ENCODE measurements at regions not wholly inside any gene's neighbourhood (a gene's known extent, or its start where the extent isn't known, plus 50 kb on each side); places are given as distances from the start of the nearest gene placed in this dataset.

DNA sequence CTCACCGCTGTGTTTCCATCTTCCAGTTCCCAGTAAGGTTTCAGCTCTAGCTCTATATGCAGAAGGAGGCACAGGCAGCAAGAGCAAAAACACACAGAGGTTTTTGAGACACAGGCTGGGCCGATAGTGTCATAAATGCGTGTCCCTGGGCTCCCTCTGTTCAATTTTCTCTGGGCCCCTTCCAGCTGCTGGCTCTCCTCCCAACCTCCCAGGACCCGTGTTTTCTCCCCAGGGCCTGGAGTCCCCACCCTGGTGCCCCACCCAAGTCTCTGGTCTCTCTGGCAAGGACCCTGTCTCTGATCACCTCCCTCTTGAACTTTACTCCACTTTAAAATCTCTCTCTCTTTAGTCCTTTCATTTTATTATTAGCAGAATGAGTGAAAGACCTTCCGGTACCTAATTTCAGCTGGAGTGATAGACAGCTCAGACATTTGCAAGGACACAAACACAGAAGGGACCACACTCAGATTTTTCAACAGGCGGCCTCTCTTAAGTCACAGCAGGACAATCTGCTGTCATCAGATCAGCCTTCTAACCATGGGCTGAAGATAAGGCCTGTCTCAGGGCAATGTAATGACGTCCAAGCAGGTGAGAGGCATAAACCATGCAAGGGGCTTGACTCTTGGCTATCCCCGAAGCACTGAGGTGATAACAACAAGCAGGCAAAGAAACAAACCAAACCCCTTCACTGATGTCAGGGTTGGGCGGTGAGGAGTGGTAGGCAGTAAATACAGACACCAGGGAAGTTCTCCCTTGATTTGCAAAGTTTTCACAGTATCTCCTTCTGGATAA is 190.0 kb upstream of the IRS2 start:
- DNase-seq = no peak

DNA sequence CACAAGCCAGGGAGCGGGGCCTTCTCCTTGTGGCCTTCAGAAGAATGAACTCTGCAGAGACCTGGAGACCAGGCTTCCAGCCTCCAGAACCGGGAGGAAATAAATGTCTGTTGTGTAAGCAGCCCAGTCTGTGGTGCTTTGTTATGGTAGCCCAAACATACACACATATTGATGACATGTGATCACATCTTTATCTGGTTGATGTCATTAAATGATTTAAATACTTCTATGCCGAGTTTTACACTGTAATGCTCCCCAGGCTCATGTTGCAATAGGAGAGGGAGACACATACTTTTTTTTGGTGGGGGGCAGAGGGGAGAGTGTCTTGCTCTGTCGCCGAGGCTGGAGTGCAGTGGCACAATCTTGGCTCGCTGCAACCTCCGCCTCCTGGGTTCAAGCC is 188.0 kb upstream of the IRS2 start:
- DNase-seq = peak; percentile 43

DNA sequence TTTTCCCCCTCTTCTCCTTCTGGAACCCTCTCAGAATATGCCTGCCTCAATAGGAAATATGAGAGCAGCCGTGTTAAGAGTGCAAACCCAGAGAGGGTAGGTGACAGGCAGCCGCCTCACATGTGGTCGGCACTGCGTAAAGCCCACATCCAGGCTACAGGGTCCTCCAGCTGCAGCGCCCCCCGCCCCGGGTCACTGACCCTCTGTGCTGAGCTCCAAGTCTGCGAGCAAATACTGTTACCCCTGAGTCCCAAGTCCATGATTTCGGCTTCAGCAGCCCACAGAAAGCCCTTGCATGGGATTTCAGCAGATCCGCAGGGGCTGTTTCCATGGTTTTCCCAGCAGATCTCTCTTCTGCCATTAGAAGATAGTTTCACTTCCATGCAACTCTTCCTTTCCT is 186.9 kb upstream of the IRS2 start:
- DNase-seq = no peak

DNA sequence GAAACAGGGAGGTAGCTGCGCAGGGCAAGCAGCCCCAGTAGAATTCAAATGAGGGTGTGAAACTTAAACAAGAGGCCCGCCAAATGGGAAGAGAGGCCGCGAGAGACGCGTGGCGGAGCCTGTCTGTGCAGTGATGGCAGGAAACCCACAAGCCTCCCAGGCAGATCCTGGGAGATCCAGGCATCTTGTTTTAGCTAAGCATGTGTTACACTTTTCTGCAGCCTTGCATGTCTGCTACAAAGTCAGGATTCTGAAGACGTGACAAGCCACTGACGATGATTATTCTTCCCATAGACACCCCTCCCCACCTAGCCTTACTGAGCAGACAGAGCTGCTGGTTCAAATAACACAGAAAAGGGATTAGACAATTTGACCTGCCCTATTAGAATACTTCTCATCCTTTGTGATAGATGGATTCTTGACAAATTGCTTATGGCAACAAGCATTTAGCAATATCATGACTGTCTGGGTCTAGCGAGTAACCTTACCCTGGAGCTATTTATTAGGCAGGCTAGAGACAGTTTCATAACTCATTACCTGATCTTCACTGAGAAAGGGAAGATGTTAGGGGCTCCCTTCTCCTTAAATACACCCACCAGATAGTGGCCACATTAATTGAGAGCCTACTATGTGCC is 185.2 kb upstream of the IRS2 start:
- peak; percentile 71 for DNase-seq

DNA sequence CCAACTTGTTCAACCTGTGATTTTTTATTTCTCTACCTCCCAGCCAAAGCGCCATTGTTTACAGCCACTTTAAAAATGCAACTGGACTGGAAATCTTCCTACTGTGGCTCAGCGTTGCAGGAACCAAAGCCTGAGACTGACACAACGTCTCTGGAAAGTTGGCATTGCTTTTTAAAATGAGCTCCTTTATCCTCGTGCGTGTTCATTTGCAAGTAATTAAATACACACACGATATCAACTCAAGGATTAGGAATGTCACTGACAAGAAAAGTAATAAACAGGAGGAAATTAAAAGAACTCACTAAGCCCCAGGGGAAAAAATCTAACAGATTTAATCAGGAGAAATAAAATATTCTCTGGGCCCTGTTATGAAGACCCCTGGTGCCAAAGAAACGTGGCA is 184.6 kb upstream of the IRS2 start:
- peak; percentile 34 for DNase-seq

DNA sequence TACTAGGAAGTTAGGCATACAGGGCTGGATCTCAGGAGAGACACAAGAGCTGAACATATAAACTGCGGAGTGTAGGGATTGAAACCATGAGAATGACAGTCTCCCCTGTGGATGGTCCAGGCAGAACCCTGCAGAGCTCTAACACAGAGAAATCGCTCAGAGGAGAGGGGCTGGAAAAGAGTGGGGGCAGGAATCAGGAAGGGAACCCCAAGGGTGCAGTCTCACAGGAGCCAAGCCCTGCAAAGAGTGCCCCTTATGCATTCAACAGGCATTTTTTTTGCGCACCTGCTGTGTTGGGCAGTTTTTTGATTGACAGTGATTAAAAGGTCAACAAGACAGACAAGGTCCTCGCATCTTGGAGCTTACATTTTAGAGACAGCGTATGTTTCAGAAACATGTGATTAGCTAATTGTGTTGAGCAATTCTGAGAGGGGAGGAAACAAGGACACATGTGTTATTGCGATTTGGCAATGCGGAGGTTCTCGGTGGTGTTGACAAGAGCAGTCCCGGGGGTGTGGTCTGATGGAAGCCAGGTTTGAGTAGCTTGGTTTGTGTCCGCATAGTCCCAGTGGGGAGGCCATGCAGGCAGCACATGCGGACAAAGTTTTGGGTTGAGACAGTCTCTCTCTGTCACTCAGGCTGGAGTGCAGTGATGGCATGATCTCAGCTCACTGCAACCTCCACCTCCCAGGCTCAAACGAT is 182.6 kb upstream of the IRS2 start:
- DNase-seq = peak; percentile 53

DNA sequence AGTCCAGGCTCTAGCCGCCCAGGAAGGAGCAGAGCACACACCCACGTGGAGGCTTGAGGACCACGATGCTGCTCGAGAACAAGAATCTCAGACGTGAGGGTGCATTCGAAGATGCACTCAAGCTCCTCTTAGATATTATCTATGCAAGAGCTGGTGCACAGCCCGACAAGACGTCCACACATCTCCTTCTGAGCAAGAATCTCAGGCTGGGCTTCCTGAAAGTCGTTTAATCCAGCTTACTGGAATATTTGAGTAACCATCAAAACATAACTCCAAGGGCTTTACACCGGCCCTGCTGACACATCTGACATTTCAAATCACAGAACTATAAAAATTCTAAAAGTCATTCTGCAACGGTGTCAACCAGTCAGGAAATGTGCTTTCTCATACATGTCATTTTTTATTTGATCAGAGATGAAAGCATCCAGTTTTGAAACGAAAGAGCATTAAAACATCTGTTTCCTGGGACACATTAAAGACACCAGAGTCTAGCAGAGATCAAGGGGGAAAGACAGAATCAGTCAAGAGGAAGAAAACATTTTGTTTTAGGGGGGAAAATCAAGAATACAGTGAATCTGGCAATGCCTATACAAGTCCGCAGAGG is 177.7 kb upstream of the IRS2 start:
- peak; percentile 10 for DNase-seq

DNA sequence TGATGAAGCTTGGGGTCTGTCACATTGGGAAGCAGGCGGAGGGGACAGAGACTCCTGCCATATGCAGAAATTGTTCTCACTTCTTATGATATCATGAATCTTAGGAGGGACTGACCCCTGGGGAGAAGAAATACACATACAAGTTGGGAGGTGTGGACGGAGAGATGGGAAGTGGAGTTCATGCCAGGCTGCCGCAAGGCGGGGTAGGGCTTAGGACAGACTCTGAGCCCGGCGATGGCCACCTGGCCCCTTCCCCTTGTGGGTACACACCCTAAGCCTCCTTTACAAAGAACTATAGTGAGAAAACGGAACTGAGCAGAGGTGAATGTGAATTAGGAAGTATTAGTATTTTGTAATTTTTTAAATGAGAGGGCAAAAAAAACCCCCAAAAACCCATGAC is 177.0 kb upstream of the IRS2 start:
- no peak for DNase-seq

DNA sequence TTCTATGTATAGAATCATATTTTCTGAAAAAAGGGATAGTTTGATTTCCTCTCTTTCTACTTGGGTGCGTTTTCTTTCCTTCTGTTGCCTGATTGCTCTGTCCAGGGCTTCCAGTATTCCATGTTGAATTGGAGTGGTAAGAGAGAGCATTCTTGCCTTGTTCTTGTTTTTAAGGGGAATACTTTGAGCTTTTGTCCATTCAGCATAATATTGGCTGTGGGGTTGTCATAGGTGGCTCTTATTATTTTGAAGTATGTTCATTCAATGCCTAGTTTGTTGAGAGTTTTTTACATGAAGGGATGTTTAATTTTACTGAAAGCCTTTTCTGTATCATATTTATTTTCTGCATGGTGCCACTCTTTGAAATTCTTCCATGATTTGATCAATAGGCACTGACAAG is 173.5 kb upstream of the IRS2 start:
- DNase-seq = no peak

DNA sequence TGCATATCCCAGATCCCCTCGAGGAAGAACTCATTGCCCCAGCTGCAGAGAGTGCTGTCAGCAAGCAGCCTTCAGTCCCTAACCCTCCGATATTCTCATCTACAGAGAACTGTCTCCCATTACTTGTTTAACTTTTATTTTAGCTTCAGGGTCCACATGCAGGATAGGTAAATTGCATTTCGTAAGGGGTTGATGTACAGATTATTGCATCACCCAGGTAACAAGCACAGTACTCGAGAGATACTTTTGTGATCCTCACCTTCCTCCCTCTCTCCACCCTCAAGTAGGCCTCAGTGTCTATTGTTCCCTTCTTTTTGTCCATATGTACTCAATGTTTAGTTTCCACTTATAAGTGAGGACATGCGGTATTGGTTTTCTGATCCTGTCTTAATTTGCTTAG is 171.5 kb upstream of the IRS2 start:
- no peak for DNase-seq

DNA sequence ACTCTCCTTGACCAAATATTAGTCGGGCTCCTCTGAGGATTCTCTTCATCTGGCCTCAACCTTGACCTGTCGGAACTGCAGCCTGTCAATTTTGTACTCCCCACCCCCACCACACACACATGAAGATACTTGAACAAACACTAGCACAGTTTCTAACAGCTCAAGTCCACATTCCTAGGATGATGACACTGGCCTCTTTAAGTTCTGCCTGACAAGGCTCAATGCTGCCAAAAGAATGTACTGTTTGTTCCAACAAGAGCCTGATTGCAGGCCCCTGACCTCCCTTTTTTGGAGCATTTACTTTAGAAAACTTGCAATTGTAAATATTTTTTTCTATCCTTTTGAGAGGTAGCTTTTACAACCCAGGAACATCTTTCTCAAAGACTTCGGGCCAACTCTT is 169.2 kb upstream of the IRS2 start:
- DNase-seq = peak; percentile 41

DNA sequence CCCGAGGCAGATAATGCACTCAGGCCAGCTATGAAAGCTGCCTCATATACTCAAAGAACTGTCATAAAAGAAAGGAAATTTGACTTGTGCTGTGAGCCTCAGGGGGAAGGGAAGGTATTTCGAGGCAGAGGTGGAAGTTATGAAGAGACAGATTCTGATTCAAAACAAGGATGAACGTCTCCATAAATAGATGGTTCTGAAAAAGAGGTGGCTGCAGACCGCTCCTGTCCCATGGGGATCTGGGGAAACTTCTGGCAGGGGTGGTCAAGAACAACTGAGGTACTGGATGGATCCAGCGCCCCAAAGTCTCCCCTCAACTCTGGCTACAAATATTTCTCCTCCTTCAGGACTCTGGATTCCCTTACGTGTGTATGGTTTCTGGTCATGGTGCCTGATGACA is 168.1 kb upstream of the IRS2 start:
- DNase-seq = no peak

DNA sequence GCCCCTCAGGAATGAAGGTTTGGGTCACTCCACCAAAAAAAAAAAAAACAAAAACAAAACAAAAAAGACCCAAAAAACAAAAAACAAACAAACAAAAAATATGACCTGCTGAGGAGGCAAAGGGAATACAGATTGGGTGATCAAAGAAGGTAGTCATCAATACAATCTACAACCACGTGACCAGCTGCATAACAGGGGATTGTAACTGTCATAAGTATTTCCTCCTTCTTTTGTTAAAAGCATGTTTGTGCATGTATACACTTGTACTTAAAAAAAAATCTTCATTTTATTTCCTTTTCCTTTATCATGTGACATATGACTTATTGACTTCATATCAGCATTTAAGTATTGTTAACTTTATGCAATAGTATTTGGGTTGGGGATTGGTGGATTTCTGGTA is 165.1 kb upstream of the IRS2 start:
- DNase-seq = no peak

DNA sequence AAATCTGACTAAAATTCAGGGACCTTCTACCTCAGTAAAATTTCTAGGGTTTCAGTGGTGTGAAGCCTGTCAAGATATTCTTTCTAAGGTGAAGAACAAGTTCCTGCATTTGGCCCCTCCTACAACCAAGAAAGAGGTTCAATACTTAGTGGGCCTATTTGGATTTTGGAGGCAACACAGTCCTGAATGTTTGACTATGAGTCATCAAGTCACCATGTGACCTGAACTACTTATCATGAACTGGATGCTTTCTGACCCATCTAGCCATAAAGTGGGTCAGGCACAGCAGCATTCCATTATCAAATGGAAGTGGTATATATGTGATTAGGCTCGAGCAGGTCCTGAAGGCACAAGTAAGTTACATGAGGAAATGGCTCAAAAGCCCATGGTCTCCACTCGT is 163.0 kb upstream of the IRS2 start:
- DNase-seq = no peak

DNA sequence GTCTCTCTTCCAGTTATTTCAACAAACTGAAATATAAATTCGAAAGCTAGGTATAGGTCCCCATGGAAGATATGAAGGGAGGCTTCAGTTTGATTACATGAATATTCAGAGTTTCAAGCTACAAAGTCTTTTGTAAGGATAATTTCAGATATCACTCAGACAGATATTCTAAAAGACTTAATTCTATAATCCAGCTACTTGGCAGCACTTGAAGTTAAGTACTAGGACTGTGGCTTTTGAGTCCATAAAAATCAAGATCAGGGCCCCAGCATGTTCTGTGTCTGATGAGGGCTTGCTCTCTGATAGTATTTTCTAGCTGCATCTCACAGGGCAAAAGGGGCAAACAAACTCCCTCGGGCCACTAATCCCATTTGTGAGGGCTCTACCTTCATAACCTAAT is 160.6 kb upstream of the IRS2 start:
- DNase-seq = no peak

DNA sequence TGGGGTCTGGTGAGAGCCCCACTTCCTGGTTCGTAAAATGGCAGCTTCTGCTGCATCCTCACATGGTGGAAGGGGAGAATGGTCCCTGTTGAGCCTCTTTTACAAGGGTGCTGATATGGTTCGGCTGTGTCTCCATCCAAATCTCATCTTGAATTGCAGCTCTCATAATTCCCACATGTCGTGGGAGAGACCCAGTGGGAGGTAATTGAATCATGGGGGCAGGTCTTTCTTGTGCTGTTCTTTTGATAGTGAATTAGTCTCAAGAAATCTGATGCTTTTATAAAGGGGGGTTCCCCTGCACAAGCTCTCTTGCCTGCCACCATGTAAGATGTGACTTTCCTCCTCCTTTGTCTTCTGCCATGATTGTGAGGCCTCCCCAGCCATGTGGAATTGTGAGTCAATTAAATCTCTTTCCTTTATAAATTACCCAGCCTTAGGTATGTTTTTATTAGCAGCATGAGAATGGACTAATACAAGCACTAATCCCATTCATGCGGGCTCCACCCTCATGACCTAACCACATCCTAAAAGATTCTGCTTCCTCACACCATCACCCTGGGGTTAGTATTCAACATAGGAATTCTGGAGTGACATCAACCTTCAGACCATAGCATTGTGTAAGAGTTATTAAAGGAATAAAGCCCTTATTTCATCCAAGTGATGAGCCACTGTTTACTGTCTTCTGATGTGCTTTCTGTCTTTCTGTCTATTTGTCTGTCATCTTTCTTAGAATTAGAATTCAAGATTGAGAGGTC is 159.0 kb upstream of the IRS2 start:
- DNase-seq = peak; percentile 80

DNA sequence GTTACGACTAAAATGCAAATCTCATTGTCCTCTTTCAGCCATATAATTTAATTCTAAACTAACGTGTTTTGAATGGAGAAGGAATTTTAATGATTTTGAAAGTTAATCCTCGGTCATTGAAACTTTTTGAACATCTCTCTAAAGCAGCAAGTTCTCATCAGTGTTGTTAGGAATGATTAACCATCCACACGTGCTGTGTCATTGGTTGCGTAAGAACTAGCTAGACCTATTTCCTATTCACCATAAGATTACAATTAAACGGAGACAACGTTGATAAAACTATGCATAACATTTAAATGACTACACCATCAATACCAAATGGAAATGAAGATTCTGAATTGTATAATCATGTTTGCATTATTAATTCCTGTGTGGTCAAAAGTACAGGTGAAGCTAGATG is 155.6 kb upstream of the IRS2 start:
- peak; percentile 86 for DNase-seq

DNA sequence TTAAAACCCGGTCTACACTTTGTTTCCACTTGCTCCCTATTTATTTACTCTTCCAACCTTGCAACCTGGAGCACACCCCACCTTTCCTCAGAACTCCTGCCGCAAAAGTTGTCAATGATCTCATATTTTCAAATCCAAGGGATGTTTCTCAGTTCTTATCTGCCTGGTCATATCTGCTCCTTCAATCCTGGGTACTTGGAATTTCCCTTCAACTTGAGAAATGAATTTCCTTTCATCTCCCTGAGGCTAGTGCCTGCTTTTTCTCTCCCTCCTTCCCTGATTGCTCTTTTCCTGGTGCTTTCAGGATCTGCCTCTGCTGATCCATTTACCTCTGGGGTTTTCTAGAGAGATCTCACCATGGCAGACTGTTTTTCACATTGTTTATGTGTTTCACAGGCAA is 154.8 kb upstream of the IRS2 start:
- no peak for DNase-seq

DNA sequence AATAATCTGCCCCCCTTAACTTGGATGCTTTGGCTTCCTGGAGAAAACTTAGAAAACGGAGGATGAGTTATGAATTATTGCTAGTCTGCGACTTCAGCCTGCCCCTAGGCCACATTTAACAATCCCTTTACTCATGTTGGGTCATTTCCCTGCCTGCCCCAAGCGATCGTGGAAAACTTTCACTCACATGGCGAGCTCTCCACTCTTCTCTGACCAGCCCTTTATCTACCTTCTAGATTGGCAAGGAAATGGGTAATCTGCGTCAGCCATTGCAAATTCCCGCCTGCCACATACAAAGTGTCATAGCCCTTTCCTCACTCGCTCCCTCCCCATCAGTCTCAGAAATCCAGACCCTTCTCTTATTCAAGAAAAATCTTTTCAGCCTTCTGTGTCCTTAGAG is 154.3 kb upstream of the IRS2 start:
- DNase-seq = no peak

DNA sequence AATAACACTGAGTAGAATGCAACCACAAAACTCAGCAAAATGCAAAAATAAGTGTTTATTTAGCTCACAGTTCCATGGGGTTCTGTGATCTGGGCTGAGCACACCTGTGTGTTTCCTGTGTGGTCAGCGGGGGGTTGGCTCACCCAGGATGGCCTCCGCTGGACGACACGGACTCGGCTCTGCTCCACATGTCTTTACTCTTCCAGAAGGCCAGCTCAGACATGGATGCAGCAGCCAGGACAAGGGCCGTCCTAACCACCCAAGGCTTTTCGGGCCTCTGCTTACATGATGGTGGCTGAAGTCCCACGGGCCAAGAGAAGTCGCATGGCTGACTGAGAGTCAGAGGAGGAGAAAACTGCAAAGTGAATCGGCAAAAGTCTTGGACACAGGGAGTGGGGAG is 153.5 kb upstream of the IRS2 start:
- no peak for DNase-seq

DNA sequence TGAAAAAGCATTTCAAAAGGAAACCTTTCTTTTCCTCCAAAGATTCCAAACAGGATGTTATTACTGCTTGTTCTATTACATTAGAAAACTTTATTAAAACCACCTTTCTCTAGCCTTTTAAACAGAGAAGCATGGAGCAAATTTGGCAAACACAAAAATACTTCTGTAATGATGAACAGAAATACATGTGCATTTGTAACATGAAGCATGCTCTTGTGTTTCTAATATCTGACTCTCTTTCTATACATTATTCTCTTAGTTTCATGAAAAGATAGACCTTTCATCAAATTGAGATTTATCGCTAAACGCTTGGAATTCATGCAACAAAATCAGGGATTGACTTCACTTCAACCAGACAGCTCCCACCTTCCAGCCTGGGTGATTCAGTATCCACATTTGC is 152.8 kb upstream of the IRS2 start:
- peak; percentile 81 for DNase-seq

DNA sequence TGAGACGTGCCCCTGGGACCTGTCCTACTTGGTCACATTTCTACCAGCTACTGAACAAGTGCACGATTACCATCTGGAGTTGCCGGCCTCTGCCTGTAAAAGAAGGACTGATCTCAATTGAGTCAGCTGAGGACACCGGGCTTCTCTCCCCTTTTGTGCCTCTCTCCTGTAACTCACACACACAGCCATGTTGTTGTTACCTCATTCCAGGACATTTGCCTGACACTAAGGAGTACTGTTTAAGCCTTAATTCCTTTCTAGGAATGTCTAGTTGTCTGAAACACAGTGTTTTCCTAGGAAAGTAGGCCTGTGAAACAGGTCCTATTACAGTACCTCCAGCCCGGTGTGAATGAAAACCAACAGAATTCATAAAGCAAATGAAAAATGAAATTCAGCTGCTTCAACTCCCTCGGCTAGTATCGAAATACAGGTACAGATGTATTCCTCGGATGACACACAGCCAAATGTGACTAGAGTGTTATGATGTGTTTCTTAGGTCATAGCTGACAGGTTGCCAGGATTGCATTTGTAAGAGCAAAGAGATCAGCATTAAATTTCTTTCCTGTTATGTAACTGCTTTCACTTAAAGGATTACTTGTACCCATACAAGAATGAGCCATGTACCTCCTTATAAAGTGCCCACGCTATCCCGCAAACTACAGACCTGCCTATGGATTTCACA is 152.0 kb upstream of the IRS2 start:
- DNase-seq = peak; percentile 84

Data from fibroblast of skin of abdomen (primary cell).